Astrocyte of the spinal cord (primary cell): ENCODE measurements at regions not wholly inside any gene's neighbourhood (a gene's known extent, or its start where the extent isn't known, plus 50 kb on each side); places are given as distances from the start of the nearest gene placed in this dataset.
"Not testable (repeated sequence)": the region's sequence is repeated elsewhere in the genome, so short reads cannot be mapped to it uniquely, and the experiment has no call there.

Source experiments
- DNase-seq: peaks from one replicate; pipeline ENCODE4 v3.0.0; 2011; ENCODE audit warnings: low read depth, low spot score
- H3K4me3 ChIP-seq: 2 replicates; pipeline ENCODE4 v1.5.1; 2011; ENCODE audit warnings: low read depth, mild to moderate bottlenecking, low read length, moderate library complexity
- CTCF ChIP-seq: IDR thresholded peaks from 2 replicates; pipeline ENCODE4 v1.5.1; 2012; ENCODE audit warnings: low read depth, mild to moderate bottlenecking, low read length, inconsistent platforms
- in situ Hi-C: cut with HindIII; loops from 2 replicates; pipeline ENCODE4 v1.10.0; 2017; ENCODE audit warnings: low sequenced_read_pairs

- no peak for TF ChIP-seq CTCF
- DNase-seq = no peak
- in situ Hi-C loops = no loop called here
- H3K4me3 ChIP-seq = no peak overlapping the region
These were observed 268.8 kb upstream of the BTG1 start for GRCh38 chr12:92414170-92415070.

- TF ChIP-seq CTCF = no peak
These were observed 267.6 kb upstream of the BTG1 start for GRCh38 chr12:92413286-92413685.

GRCh38 chr12:92412856-92413255 is 267.2 kb upstream of the BTG1 start:
- no peak overlapping the region for H3K4me3 ChIP-seq
- in situ Hi-C loops = no loop called here
- no peak for TF ChIP-seq CTCF
- peak; percentile 18 for DNase-seq

More at GRCh38 chr12:92413286-92413685, 267.6 kb upstream of the BTG1 start:
- DNase-seq = no peak
- H3K4me3 ChIP-seq = no peak overlapping the region
- in situ Hi-C loops = no loop called here

- TF ChIP-seq CTCF = no peak
- DNase-seq = no peak
- in situ Hi-C loops = no loop called here
- no peak overlapping the region for H3K4me3 ChIP-seq
These were observed 266.0 kb upstream of the BTG1 start for GRCh38 chr12:92411687-92412086.

- DNase-seq = no peak
These were observed 262.6 kb upstream of the BTG1 start for GRCh38 chr12:92408072-92408900.

GRCh38 chr12:92406404-92407070 is 260.9 kb upstream of the BTG1 start:
- DNase-seq, in situ Hi-C loops, H3K4me3 ChIP-seq: not testable (repeated sequence)

More at GRCh38 chr12:92408072-92408900, 262.6 kb upstream of the BTG1 start:
- H3K4me3 ChIP-seq = no peak overlapping the region
- TF ChIP-seq CTCF = peak; percentile 47
- in situ Hi-C loops = no loop called here

- H3K4me3 ChIP-seq, DNase-seq, in situ Hi-C loops: not testable (repeated sequence)
These were observed 260.2 kb upstream of the BTG1 start for GRCh38 chr12:92405801-92406251.
